ENCODE measurements at regions not wholly inside any gene's neighbourhood (a gene's known extent, or its start where the extent isn't known, plus 50 kb on each side); places are given as distances from the start of the nearest gene placed in this dataset.

DNA sequence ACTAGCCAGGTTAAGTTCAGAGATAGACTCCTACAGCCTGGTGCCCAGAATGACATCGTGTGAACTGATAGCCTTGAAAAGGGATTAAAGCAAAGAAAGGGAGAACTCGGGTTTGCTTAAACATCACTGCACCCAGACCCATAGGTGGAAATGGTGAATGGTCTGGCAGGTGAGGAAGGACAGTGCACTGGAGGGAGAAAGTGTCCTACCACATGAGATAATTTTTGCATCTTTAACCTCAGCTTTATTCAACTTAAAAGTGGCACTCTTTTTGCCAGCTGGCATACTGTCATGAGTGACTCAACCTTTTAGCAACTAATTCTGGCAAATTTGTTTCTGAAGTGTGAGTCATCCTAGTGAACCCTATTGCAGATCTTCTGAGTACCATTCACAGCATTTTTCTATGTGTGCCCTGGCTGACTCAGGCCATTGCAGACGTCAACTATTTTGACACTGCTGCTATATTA lies 53.0 kb upstream of the DAPP1 start:
- intact Hi-C loops (cut with micrococcal nuclease): no loop called here
- H3K27ac ChIP-seq (replicated peaks): no peak overlapping the region
- peaks cover 18% of the 10 kb centered on the region for H3K9me3 ChIP-seq (replicated peaks)
- no peak overlapping the region for H3K4me3 ChIP-seq
- TF ChIP-seq, protein P1, sequence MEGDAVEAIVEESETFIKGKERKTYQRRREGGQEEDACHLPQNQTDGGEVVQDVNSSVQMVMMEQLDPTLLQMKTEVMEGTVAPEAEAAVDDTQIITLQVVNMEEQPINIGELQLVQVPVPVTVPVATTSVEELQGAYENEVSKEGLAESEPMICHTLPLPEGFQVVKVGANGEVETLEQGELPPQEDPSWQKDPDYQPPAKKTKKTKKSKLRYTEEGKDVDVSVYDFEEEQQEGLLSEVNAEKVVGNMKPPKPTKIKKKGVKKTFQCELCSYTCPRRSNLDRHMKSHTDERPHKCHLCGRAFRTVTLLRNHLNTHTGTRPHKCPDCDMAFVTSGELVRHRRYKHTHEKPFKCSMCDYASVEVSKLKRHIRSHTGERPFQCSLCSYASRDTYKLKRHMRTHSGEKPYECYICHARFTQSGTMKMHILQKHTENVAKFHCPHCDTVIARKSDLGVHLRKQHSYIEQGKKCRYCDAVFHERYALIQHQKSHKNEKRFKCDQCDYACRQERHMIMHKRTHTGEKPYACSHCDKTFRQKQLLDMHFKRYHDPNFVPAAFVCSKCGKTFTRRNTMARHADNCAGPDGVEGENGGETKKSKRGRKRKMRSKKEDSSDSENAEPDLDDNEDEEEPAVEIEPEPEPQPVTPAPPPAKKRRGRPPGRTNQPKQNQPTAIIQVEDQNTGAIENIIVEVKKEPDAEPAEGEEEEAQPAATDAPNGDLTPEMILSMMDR (IDR thresholded peaks at IDR 0.05; ENCODE audit: borderline replicate concordance): no peak
- peaks cover 14% of the 10 kb centered on the region for H3K4me1 ChIP-seq
- no peak for DNase-seq
- H3K27me3 ChIP-seq (ENCODE audit: low read depth): no peaks in the 10 kb centered on the region
- no peaks in the 10 kb centered on the region for H3K36me3 ChIP-seq

DNA sequence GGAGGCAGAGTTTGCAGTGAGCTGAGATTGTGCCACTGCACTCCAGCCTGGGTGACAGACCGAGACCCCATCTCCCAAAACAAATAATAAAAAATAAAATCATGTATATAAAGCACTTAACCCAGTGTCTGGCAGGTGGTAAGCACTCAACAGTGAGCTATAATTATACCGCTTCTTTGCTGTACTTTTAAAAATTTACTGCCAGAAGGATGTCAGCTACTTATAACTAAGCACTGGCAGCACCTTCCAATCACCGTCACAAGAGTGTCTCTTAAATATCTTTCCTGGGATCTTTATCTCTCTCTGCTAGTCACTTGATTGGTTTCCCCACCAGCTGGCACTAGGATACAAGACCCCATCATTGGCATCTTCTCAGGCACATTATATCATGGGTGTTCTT lies 53.9 kb upstream of the DAPP1 start:
- Histone ChIP-seq H3K27me3 (ENCODE audit: low read depth) (no peaks in the 10 kb centered on the region), H3K4me3 (no peak overlapping the region), H3K9me3 (replicated peaks) (peaks cover 18% of the 10 kb centered on the region), H3K36me3 (no peaks in the 10 kb centered on the region), H3K4me1 (peaks cover 14% of the 10 kb centered on the region), H3K27ac (replicated peaks) (no peak overlapping the region)
- TF ChIP-seq, protein P1 (IDR thresholded peaks at IDR 0.05; ENCODE audit: borderline replicate concordance): no peak
- intact Hi-C loops (cut with micrococcal nuclease): no loop called here
- DNase-seq: no peak

DNA sequence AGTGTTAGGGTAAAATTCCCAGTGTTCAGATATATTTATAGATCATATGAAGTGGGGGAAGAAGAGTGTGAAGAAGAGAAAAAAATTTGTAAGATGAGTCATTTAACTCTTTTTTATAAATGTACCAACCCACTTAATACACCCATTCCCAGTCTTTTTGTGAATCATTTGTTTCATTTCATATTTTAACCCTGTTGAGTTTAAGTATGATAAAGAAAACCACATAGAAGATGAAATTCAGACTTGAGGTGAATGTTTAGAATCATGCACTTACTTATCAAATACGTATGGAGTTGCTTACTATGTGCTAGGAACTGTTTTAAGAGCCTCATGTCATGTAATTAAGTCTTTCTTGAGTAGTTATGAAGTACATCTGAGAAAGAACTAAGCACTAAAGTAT lies 56.6 kb upstream of the DAPP1 start:
- H3K4me3 ChIP-seq: no peak overlapping the region
- H3K9me3 ChIP-seq (replicated peaks): peaks cover 9% of the 10 kb centered on the region
- TF ChIP-seq, protein P1 (IDR thresholded peaks at IDR 0.05; ENCODE audit: borderline replicate concordance): no peak
- intact Hi-C loops (cut with micrococcal nuclease): no loop called here
- no peak for DNase-seq
- no peaks in the 10 kb centered on the region for H3K36me3 ChIP-seq
- peaks cover 22% of the 10 kb centered on the region for H3K4me1 ChIP-seq
- no peaks in the 10 kb centered on the region for H3K27me3 ChIP-seq (ENCODE audit: low read depth)
- H3K27ac ChIP-seq (replicated peaks): no peak overlapping the region

DNA sequence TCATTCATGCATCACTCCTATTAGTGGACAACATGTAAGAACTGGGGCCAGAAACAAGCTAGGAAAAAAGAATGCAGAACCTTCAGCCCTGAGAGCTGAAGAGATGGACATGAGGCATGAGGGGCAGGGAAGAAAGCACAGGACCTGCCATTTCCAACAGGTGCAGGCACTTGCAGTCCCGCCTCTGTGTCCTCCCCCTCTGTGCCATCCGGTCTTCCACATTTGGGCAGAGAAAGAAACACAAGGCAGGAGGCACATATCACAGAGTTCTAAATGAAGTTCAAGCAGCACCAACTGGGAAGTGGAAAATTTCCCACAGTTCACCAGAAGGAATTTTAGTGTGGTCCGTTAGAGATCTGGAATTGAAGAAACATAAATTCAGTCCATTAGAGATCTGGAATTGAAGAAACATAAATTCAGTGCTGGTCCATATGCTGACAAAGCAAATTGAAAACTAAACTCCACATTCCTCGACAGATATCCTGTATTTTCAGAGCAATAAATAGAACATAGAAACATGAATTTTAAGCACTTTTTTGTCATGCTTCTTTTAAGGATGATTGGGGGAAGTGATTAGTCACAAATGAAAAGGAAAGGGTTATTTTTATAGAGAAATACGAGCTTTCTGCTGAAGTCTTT lies 57.2 kb upstream of the DAPP1 start:
- Histone ChIP-seq H3K27me3 (ENCODE audit: low read depth) (no peaks in the 10 kb centered on the region), H3K36me3 (no peaks in the 10 kb centered on the region), H3K9me3 (replicated peaks) (peaks cover 4% of the 10 kb centered on the region), H3K4me3 (no peak overlapping the region), H3K27ac (replicated peaks) (no peak overlapping the region), H3K4me1 (peaks cover 27% of the 10 kb centered on the region)
- TF ChIP-seq, protein P1 (IDR thresholded peaks at IDR 0.05; ENCODE audit: borderline replicate concordance): no peak
- DNase-seq: no peak
- intact Hi-C loops (cut with micrococcal nuclease): no loop called here

DNA sequence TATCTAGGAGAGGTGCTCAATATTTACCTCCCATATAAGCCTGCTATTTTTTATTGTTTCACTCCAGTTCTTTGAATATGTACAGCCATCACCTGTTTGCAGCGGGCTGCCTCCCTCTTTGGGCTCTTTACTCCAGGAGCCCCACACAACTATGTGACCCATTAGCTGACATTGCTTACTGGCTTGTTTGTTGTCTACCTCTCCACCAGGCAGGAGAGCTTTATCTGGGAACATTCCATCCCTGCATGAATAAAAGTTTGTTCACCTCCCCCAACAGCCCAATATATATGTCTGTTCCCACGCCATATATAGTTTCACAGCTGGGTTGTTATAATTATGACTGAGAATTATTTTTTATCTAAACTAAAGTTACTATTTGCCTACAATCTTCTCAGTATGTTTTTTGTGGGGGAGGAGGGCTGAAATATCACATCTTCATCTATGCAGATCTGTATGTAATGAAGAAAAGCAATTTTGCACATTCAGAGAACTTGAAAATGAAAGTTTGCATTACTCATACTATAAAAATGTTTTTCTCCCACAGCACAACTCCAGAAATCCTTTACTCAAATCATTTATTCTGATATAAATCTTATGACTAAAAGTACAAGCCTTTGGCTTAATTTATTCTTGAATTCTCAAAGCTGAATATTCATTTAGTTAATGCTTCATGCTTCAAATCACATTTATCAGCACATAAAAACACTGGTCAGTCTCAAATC lies 61.2 kb upstream of the DAPP1 start:
- Histone ChIP-seq H3K36me3 (no peaks in the 10 kb centered on the region), H3K27ac (replicated peaks) (no peak overlapping the region), H3K4me3 (no peak overlapping the region), H3K9me3 (replicated peaks) (no peaks in the 10 kb centered on the region), H3K4me1 (peaks cover 13% of the 10 kb centered on the region), H3K27me3 (ENCODE audit: low read depth) (no peaks in the 10 kb centered on the region)
- TF ChIP-seq, protein P1 (IDR thresholded peaks at IDR 0.05; ENCODE audit: borderline replicate concordance): no peak
- intact Hi-C loops (cut with micrococcal nuclease): no loop called here
- no peak for DNase-seq

All from left ventricle myocardium inferior (tissue), 1 donor.